Sigmoid colon (tissue), 4 donors: ENCODE measurements at regions not wholly inside any gene's neighbourhood (a gene's known extent, or its start where the extent isn't known, plus 50 kb on each side); places are given as distances from the start of the nearest gene placed in this dataset.

Source experiments
- CTCF ChIP-seq, 4 experiments: fragments of 450-650 bp in 3 of 4; fragments of 200-600 bp in 1 of 4; IDR thresholded peaks; one replicate each; pipeline ENCODE4 v1.5.1; 2016 to 2019; ENCODE audit warnings: antibody characterized with exemption in 4 of 4, mild to moderate bottlenecking in 3 of 4, moderate library complexity in 2 of 4
- POLR2A ChIP-seq, 2 donors: fragments of 450-650 bp; IDR thresholded peaks; one replicate each; pipeline ENCODE4 v1.6.1; 2016; ENCODE audit warnings: antibody characterized with exemption in 2 of 2, mild to moderate bottlenecking in 2 of 2, moderate library complexity in 2 of 2
- POLR2AphosphoS5 ChIP-seq, 4 donors: sonication (generic); formaldehyde crosslinking; IDR thresholded peaks; one replicate each; pipeline ENCODE4 v1.6.1; 2017; ENCODE audit warnings: antibody characterized with exemption in 4 of 4

GRCh38 chr5:92518318-92518904 is 1062.6 kb downstream of the NR2F1-AS1 start:
- TF ChIP-seq CTCF (IDR thresholded peaks at IDR 0.05) = peak in 2 of 4 experiments; percentile 28 to 46
- no peak for TF ChIP-seq POLR2AphosphoS5 (IDR thresholded peaks at IDR 0.05)
- no peak for TF ChIP-seq POLR2A (IDR thresholded peaks at IDR 0.05)
